ENCODE measurements at regions not wholly inside any gene's neighbourhood (a gene's known extent, or its start where the extent isn't known, plus 50 kb on each side); places are given as distances from the start of the nearest gene placed in this dataset.

GRCh38 chr6:153958860-153959259, 80.2 kb upstream of the OPRM1 start:
- Histone ChIP-seq H3K4me3 (no peak overlapping the region), H3K27me3 (no peaks in the 10 kb centered on the region), H3K27ac (no peak overlapping the region), H3K4me1 (no peaks in the 10 kb centered on the region), H3K36me3 (no peaks in the 10 kb centered on the region), H3K9me3 (no peaks in the 10 kb centered on the region)
- TF ChIP-seq CTCF (IDR thresholded peaks at IDR 0.05) (no peak), POLR2A (IDR thresholded peaks at IDR 0.05) (no peak), POLR2AphosphoS5 (IDR thresholded peaks at IDR 0.05) (no peak)
- intact Hi-C loops (cut with DNase I; ENCODE audit: low total_unique reads): no loop called here
- no peak for DNase-seq (ENCODE audit: low spot score in 2 of 2)

GRCh38 chr6:153957394-153957793, 81.6 kb upstream of the OPRM1 start:
- intact Hi-C loops (cut with DNase I; ENCODE audit: low total_unique reads): no loop called here
- H3K4me1 ChIP-seq: no peaks in the 10 kb centered on the region
- H3K4me3 ChIP-seq: no peak overlapping the region
- no peaks in the 10 kb centered on the region for H3K27me3 ChIP-seq
- no peaks in the 10 kb centered on the region for H3K36me3 ChIP-seq
- no peak for TF ChIP-seq CTCF (IDR thresholded peaks at IDR 0.05)
- no peak for DNase-seq (ENCODE audit: low spot score in 2 of 2)
- H3K9me3 ChIP-seq: no peaks in the 10 kb centered on the region
- H3K27ac ChIP-seq: no peak overlapping the region

- no peak overlapping the region for H3K27ac ChIP-seq
- no peak overlapping the region for H3K4me3 ChIP-seq
- no peaks in the 10 kb centered on the region for H3K9me3 ChIP-seq
- H3K36me3 ChIP-seq: no peaks in the 10 kb centered on the region
- DNase-seq (ENCODE audit: low spot score in 2 of 2): no peak
- TF ChIP-seq POLR2AphosphoS5 (IDR thresholded peaks at IDR 0.05) (no peak), CTCF (IDR thresholded peaks at IDR 0.05) (no peak), POLR2A (IDR thresholded peaks at IDR 0.05) (no peak)
- H3K4me1 ChIP-seq: no peaks in the 10 kb centered on the region
- intact Hi-C loops (cut with DNase I; ENCODE audit: low total_unique reads): no loop called here
- no peaks in the 10 kb centered on the region for H3K27me3 ChIP-seq
These were observed 82.2 kb upstream of the OPRM1 start for GRCh38 chr6:153956808-153957207.

- H3K4me1 ChIP-seq: no peaks in the 10 kb centered on the region
- no peaks in the 10 kb centered on the region for H3K27me3 ChIP-seq
- no peak overlapping the region for H3K27ac ChIP-seq
- H3K4me3 ChIP-seq: no peak overlapping the region
- no peaks in the 10 kb centered on the region for H3K36me3 ChIP-seq
- intact Hi-C loops (cut with DNase I; ENCODE audit: low total_unique reads): no loop called here
- DNase-seq (ENCODE audit: low spot score in 2 of 2): no peak
- no peaks in the 10 kb centered on the region for H3K9me3 ChIP-seq
- TF ChIP-seq POLR2A (IDR thresholded peaks at IDR 0.05): no peak
- TF ChIP-seq POLR2AphosphoS5 (IDR thresholded peaks at IDR 0.05): no peak
- TF ChIP-seq CTCF (IDR thresholded peaks at IDR 0.05): no peak
These were observed 89.4 kb upstream of the OPRM1 start for GRCh38 chr6:153949616-153950015.

- Histone ChIP-seq H3K27ac (no peak overlapping the region), H3K9me3 (no peaks in the 10 kb centered on the region), H3K4me3 (no peak overlapping the region), H3K27me3 (no peaks in the 10 kb centered on the region), H3K36me3 (no peaks in the 10 kb centered on the region), H3K4me1 (no peaks in the 10 kb centered on the region)
- no peak for DNase-seq (ENCODE audit: low spot score in 2 of 2)
- TF ChIP-seq POLR2A (IDR thresholded peaks at IDR 0.05) (no peak), CTCF (IDR thresholded peaks at IDR 0.05) (peak in 2 of 3 donors; percentile 43 to 53)
- intact Hi-C loops (cut with DNase I; ENCODE audit: low total_unique reads): no loop called here
These were observed 91.1 kb upstream of the OPRM1 start for GRCh38 chr6:153947808-153948447.

Data from breast epithelium (tissue), 4 donors.